Retinal pigment epithelial cell (primary cell): ENCODE measurements at regions not wholly inside any gene's neighbourhood (a gene's known extent, or its start where the extent isn't known, plus 50 kb on each side); places are given as distances from the start of the nearest gene placed in this dataset.
A peak's percentile ranks its signal among the peaks of the same experiment; 100 is the strongest.

Experiments used
- DNase-seq: peaks from one replicate; pipeline ENCODE4 v3.0.0-alpha.2; 2010; ENCODE audit warnings: low read depth
- H3K4me3 ChIP-seq: 2 replicates; pipeline ENCODE4 v1.5.1; 2011; ENCODE audit warnings: mild to moderate bottlenecking, low read length, control low read depth, moderate library complexity
- TF ChIP-seq, protein P1 (sequence below): conservative IDR thresholded peaks from 2 replicates; pipeline ENCODE4 v1.5.1; 2011; ENCODE audit warnings: low read depth, low read length, control low read depth, inconsistent platforms

DNA sequence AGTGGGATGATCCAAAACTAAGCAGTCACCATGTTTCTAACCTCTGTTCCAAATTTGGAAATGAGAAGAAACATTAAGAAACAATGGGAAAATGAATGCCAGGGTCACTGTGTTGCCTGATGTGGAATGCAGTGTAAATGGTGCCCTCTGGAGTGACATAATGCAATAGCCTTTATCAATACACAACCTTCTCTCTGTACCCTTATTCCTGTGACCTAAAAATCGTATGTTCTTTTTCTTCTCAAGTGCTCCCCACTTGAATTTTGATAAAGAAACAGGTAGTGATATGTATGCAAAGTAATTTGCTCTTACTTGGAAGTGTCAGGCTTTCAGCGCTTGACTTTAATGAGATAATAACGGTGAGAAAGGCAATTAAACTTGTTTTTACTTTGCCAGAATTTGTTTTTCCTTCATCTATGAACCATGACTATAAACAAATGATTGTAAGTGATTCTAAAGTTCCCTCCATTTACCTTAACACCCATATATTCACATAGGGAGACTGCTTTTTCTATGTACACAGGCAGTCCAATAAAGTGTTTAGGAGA lies 145.8 kb upstream of the THRB start:
- no peak overlapping the region for H3K4me3 ChIP-seq
- TF ChIP-seq, protein P1, sequence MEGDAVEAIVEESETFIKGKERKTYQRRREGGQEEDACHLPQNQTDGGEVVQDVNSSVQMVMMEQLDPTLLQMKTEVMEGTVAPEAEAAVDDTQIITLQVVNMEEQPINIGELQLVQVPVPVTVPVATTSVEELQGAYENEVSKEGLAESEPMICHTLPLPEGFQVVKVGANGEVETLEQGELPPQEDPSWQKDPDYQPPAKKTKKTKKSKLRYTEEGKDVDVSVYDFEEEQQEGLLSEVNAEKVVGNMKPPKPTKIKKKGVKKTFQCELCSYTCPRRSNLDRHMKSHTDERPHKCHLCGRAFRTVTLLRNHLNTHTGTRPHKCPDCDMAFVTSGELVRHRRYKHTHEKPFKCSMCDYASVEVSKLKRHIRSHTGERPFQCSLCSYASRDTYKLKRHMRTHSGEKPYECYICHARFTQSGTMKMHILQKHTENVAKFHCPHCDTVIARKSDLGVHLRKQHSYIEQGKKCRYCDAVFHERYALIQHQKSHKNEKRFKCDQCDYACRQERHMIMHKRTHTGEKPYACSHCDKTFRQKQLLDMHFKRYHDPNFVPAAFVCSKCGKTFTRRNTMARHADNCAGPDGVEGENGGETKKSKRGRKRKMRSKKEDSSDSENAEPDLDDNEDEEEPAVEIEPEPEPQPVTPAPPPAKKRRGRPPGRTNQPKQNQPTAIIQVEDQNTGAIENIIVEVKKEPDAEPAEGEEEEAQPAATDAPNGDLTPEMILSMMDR = peak; percentile 71
- peak; percentile 10 for DNase-seq

DNA sequence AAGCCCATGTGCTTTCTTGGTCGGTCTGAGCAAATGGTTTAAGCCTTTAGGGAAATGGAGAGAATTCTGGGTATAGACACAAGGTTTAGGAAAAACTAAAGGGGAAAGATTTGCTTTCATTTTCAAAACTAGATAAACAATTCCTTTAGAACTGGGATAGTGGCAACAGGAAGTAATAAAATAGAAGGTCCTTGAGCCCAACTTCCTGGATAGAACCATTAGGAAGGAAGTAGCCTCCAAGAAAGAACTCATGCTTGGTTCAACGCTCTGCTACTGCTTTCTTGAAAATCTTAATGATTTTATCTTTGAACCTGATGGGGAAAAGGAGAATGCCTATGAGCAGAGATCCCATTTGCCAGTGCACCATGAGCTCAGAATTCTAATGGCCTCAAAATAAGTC lies 147.0 kb upstream of the THRB start:
- TF ChIP-seq, protein P1 = no peak
- no peak for DNase-seq
- no peak overlapping the region for H3K4me3 ChIP-seq

- no peak for DNase-seq
- no peak overlapping the region for H3K4me3 ChIP-seq
- TF ChIP-seq, protein P1 = no peak
Measured at GRCh38 chr3:24645047-24645446, 150.4 kb upstream of the THRB start.

DNA sequence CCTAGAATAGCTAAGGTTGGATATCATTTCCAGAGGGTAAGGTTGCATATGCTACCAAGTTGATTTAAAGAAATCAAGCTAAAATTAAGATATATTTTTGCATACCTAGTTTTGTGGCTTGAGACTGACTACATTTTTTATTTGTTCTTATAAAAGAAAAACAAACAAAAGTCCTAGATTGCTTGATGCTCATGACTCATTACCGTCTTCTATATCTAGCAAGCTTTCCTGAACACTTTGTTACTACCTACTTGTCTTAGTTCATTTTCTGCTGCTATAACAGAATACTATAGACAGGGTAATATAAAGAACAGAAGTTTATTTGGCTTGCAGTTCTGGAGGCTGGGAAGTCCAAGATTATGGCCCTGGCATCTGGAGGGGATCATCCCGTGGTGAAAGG lies 152.1 kb upstream of the THRB start:
- TF ChIP-seq, protein P1 = no peak
- DNase-seq = no peak
- no peak overlapping the region for H3K4me3 ChIP-seq

- TF ChIP-seq, protein P1 = no peak
- H3K4me3 ChIP-seq = no peak overlapping the region
- DNase-seq = no peak
Measured at GRCh38 chr3:24648063-24648462, 153.4 kb upstream of the THRB start.

GRCh38 chr3:24650839-24651238 lies 156.2 kb upstream of the THRB start:
- no peak overlapping the region for H3K4me3 ChIP-seq
- DNase-seq = no peak
- TF ChIP-seq, protein P1 = no peak

DNA sequence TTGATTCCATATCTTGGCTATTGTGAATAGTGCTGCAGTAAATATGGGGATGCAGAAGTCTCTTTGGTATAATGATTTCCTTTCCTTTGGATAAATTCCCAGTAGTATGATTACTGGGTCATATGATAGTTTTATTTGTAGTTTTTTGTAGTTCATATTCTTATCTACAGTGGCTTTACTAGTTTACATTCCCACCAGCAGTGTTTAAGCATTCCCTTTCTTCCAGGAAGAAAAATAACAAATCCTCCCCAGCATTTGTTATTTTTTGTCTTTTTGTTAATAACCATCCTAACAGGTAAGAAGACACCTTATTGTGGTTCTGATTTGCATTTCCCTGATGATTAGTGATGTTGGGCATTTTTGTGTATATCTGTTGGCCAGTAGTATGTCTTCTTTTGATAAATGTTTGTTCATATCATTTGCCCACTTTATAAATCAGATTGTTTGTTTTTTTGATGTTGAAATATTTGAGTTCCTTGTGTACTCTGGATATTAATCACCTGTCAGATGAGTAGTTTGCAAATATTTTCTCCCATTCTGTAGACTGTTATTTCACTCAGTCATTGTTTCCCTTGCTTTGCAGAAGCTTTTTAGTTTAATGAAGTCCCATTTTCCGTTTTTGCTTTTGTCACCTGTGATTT lies 163.3 kb upstream of the THRB start:
- DNase-seq = no peak
- no peak overlapping the region for H3K4me3 ChIP-seq
- TF ChIP-seq, protein P1 = no peak
